ENCODE measurements at regions not wholly inside any gene's neighbourhood (a gene's known extent, or its start where the extent isn't known, plus 50 kb on each side); places are given as distances from the start of the nearest gene placed in this dataset.

- Histone ChIP-seq H3K4me3 (ENCODE audit: insufficient read depth, low read depth, low read length) (no peak overlapping the region), H2AK9ac (replicated peaks; ENCODE audit: low read depth, low read length, poor library complexity) (no peak overlapping the region), H3K4me1 (ENCODE audit: control insufficient read depth, insufficient read depth, low read length) (no peaks in the 10 kb centered on the region), H3K79me1 (ENCODE audit: low read depth in 1 of 2, low read length in 2 of 2) (no peaks in the 10 kb centered on the region), H4K91ac (ENCODE audit: insufficient read depth, low read depth, low read length) (no peak overlapping the region), H4K5ac (ENCODE audit: low read depth, low read length) (no peak overlapping the region), H3K4me2 (ENCODE audit: low read depth, low read length) (no peak overlapping the region), H2BK120ac (ENCODE audit: low read depth, low read length) (no peak overlapping the region), H3K4ac (ENCODE audit: low read depth, low read length) (no peak overlapping the region), H3K36me3 (ENCODE audit: control insufficient read depth, insufficient read depth, low read length) (no peaks in the 10 kb centered on the region), H3K9me1 (ENCODE audit: insufficient read depth, low read length) (no peaks in the 10 kb centered on the region), H2AFZ (replicated peaks; ENCODE audit: low read length, poor library complexity) (no peak overlapping the region), H2BK15ac (ENCODE audit: low read depth, low read length) (no peak overlapping the region), H3K27ac (ENCODE audit: insufficient read depth, low read length) (no peak overlapping the region), H4K8ac (ENCODE audit: low read depth in 2 of 2, low read length in 2 of 2) (no peak overlapping the region), H2BK5ac (ENCODE audit: low read depth, low read length, poor library complexity, severe bottlenecking) (no peak overlapping the region), H2BK20ac (ENCODE audit: low read depth, low read length) (no peak overlapping the region), H3K27me3 (ENCODE audit: control insufficient read depth, insufficient read depth, low read length) (no peaks in the 10 kb centered on the region), H3K23ac (ENCODE audit: low read depth, low read length) (no peak overlapping the region), H4K20me1 (ENCODE audit: insufficient read depth, low read length) (no peaks in the 10 kb centered on the region), H3K9ac (ENCODE audit: low read depth, low read length) (no peak overlapping the region), H3K18ac (ENCODE audit: low read depth, low read length) (no peak overlapping the region), H2AK5ac (ENCODE audit: low read depth, low read length) (no peak overlapping the region), H3K56ac (ENCODE audit: extremely low read depth, insufficient read depth, low read length) (no peak overlapping the region), H3K14ac (replicated peaks; ENCODE audit: low read depth, low read length) (no peak overlapping the region), H3K9me3 (ENCODE audit: control insufficient read depth, insufficient read depth, low read length) (no peaks in the 10 kb centered on the region)
- ChIA-PET CTCF (no interaction called here), POLR2A (ENCODE audit: unreplicated experiment) (no interaction called here)
- DNase-seq, result no peak
- WGBS, 2 experiments (ENCODE audit: extremely low coverage in 2 of 2, insufficient read length in 1 of 2), result 60% methylated on average over 1 of the region's 3 CpGs; no CpG with 5 or more reads in 1 of the 2 experiments
- in situ Hi-C loops (cut with MboI; ENCODE audit: low sequenced_read_pairs), result no loop called here
- BruUV-seq (replicated peaks), result no TSS peak
- dilution Hi-C loops (cut with HindIII; ENCODE audit: low sequenced_read_pairs, unreplicated experiment), result no loop called here
- TF ChIP-seq POLR2A (IDR thresholded peaks at IDR 0.05; ENCODE audit: low read depth, low read length) (no peak), CEBPB (IDR thresholded peaks at IDR 0.05; ENCODE audit: low read depth, low read length) (no peak), MXI1 (IDR thresholded peaks at IDR 0.05; ENCODE audit: borderline replicate concordance, low read depth, low read length) (no peak), MAZ (IDR thresholded peaks at IDR 0.05; ENCODE audit: borderline replicate concordance, low read depth, low read length) (no peak), SMC3 (IDR thresholded peaks at IDR 0.05; ENCODE audit: low read depth, low read length) (no peak), RCOR1 (IDR thresholded peaks at IDR 0.05; ENCODE audit: insufficient replicate concordance, low read length) (no peak), USF2 (IDR thresholded peaks at IDR 0.05; ENCODE audit: low read depth, low read length) (no peak), NFE2L2 (IDR thresholded peaks at IDR 0.05; ENCODE audit: low read depth, low read length) (no peak), CHD1 (IDR thresholded peaks at IDR 0.05; ENCODE audit: low read depth, low read length) (no peak), MAFK (IDR thresholded peaks at IDR 0.05; ENCODE audit: low read depth, low read length) (no peak), RAD21 (IDR thresholded peaks at IDR 0.05; ENCODE audit: low read length) (no peak), BHLHE40 (IDR thresholded peaks at IDR 0.05; ENCODE audit: low read depth, low read length) (no peak), RFX5 (IDR thresholded peaks at IDR 0.05; ENCODE audit: low read depth, low read length) (no peak), FOS (IDR thresholded peaks at IDR 0.05; ENCODE audit: low read depth, low read length) (no peak), ELK1 (IDR thresholded peaks at IDR 0.05; ENCODE audit: borderline replicate concordance, low read depth, low read length) (no peak)
- TF ChIP-seq, protein P1, sequence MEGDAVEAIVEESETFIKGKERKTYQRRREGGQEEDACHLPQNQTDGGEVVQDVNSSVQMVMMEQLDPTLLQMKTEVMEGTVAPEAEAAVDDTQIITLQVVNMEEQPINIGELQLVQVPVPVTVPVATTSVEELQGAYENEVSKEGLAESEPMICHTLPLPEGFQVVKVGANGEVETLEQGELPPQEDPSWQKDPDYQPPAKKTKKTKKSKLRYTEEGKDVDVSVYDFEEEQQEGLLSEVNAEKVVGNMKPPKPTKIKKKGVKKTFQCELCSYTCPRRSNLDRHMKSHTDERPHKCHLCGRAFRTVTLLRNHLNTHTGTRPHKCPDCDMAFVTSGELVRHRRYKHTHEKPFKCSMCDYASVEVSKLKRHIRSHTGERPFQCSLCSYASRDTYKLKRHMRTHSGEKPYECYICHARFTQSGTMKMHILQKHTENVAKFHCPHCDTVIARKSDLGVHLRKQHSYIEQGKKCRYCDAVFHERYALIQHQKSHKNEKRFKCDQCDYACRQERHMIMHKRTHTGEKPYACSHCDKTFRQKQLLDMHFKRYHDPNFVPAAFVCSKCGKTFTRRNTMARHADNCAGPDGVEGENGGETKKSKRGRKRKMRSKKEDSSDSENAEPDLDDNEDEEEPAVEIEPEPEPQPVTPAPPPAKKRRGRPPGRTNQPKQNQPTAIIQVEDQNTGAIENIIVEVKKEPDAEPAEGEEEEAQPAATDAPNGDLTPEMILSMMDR (conservative IDR thresholded peaks at IDR 0.05; ENCODE audit: low read depth, low read length), result no peak
- no peak for ATAC-seq (ENCODE audit: low read depth)
- intact Hi-C loops (cut with micrococcal nuclease), result no loop called here
Measured at GRCh38 chr9:10697044-10697443, 84.2 kb upstream of the PTPRD start.

Data from IMR-90 (cell line).